Right kidney (tissue), 1 donor: ENCODE measurements at regions not wholly inside any gene's neighbourhood (a gene's known extent, or its start where the extent isn't known, plus 50 kb on each side); places are given as distances from the start of the nearest gene placed in this dataset.

Experiments
- DNase-seq: peaks from one replicate; pipeline ENCODE4 v3.0.0-alpha.2; 2016

DNA sequence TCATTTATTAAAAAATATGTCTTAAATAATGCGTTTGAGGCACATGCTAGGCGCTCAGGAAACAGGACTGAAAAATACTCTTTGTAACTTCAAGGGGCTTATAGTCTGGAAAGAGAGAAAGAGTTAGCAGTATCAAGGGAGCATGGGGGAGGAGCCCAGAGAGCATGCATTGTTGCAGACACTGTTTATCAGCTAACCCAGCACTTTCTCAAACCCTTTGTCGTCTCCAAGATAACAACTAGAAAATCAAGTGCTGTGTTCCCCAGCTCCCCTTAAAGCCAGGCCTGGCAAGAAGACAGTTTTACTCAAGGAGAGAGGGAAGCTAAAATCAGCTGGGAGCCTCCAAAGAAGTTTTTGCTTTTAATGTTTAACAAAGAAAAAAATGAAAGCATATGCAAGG, 98.4 kb downstream of the PERP start:
- no peak for DNase-seq

DNA sequence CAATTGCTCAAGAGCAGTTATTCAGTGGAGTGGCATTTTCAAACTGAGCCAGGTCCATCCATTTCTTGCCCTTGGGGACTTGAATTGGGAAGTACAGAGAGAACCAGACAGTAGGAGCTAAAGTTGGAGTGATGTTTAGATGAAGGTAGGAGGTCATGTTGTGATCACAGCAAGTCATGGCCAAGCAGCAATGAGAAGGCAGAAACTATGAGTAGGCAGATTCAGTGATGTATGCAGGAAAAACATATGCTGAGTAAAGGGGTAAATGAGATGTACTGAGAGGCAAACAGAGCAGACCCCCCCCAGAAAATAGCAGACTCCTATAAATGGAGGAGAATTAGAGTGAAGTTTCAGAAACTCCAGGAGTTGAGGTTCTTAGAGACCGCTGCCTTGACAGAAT, 95.8 kb downstream of the PERP start:
- DNase-seq: no peak

DNA sequence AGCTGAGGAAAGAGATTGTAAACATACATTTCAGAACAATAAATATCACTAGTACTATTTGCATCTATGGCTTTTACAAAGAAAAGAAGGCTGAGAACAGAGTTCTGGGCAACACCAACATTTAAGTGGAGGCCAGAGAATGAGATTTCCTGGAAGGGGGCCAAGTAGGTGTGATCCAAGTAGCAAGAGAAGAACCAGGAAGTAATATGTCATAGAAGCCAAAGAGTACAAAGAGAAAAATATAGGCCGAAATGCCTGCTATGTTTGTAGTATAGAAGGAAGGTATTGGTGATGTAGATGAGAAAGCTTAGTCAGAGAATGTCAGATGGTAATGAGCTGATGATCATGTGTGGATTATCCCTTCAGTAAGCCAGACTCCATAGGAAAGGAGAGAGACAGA, 94.5 kb downstream of the PERP start:
- no peak for DNase-seq

DNA sequence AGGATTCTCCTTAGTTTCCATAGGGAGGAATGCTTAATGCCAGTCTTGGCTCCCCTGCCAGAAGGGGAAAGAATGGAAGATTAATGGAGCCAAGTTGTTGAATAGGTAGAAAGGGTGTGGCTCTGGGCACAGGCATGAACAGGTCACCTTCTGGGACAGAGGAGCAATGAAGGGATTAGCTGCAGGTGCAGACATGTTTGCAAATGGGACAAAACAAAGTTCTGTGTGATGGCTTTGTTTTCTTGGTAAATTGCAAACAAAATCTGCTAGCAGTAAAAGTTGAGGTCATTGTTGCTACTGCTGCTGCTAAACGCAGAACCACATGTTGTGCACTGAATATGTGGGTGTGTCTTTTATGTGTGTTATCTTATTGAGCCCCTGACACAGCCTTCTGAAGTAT, 93.3 kb downstream of the PERP start:
- DNase-seq: no peak

DNA sequence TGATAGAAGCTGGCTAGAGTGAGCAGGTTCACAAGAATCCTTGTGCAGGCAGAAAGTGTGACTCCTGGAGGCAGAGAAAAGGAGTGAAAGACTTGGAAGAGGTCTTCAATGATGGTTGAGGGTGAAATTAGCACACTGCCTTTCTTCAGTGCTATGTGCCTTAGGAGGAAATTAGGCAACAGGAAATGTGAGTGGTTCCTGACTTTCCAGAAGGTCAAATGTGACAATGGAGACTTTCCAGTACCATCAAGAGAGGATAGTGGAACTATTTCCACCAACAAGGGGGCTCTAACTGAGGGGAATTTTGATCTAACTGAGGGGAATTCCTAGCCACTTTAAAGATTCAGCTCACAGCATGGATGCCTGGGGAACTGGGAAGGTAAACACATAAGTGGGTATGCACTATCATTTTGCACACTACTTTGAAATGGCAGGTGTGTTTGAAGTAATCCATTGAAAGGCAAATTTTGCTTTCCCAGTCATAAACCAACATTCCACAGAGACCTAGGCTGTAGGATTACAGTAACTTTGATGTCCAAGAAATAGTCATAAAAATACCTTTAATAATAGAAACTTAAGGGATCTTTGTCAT, 90.0 kb downstream of the PERP start:
- DNase-seq: no peak

DNA sequence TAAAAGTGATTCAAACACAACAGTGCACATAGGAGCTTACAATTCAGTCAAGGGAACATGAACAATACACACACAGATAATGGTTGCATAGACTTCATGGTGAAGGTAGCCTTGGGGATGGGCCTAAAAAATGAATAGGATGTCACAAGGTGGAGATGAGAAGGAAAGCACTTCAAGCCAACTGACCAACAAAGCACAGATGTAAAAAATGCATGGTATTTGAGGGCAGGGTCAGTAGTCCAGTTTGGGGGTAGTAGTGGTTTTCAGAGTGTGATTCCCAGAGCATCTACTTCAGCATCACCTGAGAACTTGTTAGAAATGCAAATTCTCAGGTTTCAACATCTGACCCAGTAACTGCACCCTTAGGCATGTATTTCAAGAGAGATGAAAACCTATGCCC, 88.9 kb downstream of the PERP start:
- DNase-seq: no peak

DNA sequence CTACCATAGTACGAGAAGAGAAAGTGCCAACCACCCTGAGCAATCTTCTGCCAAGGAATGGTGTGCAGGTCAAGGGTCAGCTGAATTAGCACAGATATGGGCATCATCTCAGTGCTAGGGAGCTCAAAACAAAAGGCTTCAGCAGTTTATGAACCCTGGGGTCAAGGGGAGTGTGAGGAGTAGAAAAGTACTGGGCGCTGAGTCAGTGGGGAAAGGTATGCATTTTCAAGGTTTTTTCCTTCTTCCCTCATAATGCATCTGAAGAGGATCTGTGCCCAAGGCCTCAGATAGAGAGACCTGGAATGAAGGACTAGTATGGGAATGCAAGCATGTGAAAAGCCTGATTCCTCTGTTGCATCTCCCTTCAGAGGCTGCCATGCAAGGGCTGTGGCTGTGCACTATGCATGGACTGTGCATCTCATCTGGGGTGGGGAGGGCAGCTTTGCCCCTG, 81.7 kb downstream of the PERP start:
- no peak for DNase-seq

DNA sequence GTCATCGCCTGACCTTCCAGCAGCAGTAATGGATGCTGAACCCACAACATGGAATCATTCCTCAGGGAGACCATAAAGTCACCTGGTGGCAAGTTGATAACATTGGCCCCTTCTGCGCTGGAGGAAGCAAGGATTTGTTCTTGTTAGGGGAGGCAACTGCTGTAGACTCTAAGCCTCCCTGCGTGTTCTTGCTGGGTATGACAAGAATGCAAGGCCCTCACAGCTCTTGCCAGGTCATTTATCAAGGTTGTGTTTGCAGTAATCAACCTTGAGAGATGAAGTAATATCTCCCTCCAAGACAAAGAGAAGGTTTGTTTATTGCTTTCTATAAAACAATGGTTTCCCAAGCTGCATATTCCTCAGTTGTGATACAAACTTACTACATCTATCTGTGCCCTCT, 80.9 kb downstream of the PERP start:
- DNase-seq: no peak

DNA sequence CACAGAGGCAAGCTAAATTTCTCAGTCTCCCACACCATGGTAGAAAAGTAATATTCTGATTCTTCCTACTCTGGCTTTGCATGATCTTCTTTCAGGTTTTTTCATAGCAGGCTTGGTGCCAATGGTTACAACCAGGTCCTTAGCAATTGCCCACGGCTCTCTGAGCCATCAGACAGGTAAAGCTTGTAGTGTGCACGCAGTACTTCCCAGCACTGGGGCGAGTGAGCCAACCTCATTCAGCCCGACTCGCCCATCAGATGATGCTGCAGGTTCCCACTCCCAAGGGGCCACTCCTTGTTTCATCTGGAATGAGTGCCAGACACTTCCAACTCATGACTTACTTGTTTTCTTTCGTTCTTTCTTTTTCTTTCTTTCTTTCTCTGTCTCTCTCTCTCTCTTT, 78.3 kb downstream of the PERP start:
- DNase-seq: no peak

DNA sequence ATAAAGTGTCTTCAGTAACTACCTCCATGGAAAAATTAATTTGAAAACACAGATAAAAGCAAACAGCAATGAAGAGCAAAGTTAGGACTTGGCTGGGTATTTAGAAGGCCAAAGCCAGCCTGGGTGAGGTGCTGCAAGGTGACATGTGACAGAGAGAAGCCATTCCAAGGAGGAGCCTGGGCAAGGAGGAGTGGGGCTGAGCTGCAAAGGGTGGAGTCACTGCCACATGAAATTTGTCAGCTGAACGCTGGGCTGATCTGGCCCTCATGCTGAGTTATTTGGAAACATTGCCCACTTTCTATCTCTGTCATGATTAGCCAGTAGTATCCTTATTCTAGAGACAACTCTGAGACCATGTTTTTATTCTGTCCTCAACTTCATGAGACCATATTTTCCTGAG, 76.3 kb downstream of the PERP start:
- no peak for DNase-seq

DNA sequence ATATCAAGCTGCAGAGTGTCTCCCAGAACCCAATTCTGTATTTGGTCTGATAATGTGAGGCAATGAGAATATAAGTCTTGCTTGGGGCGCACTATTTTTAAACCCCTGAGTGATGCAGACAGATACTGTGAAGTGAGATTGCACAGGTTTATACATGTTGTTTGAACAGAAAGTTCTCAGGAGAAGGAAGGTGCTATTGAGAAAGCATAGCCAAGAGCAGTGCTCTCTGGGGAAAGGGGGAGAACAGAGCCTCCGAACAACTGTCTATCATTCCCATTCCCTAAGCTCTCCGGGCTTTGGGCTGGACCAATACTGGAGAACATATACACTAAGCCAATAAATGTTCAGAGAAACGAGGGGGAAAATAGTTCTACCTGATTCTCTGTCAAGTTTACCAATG, 75.8 kb downstream of the PERP start:
- DNase-seq: no peak

DNA sequence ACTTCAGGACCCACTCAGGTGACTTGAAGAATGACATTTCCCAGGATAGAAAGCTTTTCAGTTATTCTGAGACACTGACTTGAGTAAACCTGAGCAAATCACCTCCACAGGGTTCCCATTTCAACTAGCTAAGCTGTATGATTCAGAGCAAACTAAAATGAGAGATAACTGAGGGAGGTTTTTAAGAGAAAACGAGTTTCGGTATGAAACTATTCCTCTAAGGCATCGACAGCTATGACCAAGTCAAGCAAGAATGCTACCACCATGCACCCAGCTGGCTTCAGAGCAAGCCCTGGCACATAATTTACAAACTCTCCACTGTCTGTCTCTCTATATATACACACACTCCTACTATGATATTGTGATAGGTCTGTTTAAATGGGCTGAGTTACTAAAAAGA, 75.4 kb downstream of the PERP start:
- no peak for DNase-seq

DNA sequence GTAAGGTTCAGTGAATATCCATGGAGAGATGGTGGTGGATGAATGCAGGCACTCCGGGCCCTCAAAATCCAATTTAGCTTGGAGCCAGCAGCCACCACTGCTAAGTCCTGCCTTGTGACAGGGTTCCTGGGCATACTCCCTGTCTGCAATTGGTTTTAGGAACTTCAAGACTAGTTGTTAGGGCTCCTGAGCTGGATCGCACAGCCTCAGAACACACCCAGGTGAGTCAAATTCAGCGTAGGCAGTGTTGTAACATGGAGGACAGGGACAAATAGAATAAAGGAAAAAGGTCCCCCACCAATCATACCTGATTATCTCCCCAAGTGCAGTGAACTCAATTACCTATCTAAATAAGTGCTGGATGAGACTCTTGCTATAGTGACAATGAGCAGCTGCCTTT, 74.6 kb downstream of the PERP start:
- no peak for DNase-seq

DNA sequence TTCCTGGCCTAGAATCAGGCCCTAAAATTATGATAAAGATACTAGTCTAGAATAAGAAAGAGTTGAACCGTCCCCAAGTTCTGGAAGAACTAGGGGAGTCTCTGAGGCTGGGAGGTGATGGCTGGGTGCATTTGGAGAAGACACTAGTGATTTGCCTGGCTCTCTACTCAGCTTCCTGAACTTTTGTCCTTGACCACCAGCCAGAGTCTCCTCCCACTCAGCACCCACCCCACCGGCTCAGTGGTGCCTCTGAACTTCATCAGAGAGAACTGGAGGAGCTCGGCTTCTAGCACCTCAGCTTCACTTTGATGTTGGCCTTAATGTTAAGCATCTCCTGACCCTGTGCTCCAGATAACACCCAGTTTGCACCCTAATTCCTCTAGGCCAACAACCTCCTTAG, 73.0 kb downstream of the PERP start:
- no peak for DNase-seq

DNA sequence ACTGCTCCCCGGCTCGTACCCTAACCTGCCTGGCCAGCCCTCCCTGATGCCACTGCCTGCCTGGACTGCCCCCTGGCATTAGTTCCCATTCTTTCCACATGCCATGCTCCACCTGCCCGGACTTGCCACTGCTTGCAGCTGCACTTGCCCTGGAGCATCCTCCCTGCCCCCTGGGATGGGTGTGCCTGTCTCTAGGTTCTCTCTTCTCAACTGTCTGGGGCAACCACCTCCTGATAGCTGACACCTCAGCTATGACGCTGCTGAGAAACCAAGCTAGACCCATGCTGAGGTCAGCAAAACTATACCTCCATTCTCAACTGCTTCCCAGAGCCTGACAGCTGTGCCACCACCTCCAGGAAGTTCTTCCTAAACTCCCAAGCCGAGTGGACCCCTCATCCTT, 72.1 kb downstream of the PERP start:
- no peak for DNase-seq

DNA sequence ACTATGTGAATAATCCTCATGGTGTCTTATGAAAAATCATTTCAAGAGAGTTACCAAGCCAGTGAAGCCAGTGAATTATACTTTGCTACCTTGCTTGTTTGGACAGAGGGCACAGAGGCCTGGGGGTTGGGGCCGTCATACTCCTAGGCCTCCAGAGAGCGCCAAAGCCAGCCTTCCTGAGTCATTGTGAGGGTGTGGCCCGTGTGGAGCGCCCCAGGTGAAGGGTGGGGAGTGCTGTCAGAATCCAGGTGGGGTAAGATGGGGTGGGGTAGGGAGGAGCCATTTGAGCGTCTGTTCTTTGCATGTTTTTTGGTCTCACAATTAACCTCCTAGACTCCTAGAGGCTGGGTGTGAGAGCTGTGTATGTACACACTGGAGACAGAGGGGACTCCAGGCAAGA, 71.1 kb downstream of the PERP start:
- no peak for DNase-seq

DNA sequence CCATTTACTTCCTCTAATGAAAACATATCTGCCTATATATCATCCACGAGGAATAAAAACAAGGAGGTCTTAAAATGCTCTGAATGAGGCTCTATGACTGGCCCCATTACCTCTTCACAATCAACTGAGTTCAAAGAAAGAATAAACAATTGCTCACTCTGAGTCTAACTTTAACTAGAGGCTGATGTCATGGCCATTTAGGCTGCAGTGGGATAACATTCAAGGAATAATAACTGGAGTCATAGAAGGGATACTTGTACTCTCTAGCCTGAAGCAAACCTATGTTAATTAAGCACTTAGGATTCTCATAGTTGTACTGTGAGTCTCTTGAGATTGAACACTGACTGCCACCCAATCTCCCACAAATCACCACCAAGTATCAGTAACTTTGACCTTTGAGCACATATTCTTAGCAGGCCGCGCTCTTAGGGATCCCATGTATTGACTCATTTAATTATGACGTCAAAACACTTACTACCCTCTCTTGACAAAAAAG, 70.2 kb downstream of the PERP start:
- no peak for DNase-seq

DNA sequence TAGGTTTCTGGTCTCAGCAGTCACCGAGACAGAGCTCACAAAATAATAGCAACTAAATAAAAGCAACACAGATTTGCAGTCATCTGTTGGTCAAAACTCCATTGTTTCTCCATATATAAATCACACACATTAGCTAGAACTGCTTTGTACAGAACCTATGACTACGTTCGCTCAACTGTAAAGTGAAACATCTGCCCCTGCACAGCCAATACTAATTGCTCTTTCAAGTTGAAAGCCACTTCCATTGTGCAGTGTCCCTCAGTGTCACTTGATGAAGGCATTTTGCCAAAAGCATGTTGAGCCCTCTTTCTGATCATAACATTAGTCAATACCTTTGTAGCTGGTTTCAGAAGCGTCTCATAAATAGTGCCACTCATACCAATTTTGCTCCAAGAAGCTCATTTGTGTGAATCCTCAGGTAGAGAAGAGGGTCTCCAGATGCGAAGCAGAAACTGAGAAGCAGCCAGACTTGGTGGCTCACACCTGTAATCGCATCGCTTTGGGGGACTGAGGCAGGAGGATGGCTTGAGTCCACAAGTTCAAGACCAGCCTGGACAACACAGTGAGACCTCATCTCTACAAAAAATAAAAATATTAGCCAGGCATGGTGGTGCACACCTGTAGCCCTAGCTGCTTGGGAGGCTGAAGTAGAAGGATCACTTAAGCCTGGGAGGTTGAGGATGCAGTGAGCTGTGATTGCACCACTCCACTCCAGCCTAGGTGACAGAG, 68.9 kb downstream of the PERP start:
- no peak for DNase-seq
